Keratinocyte (primary cell): ENCODE measurements at regions not wholly inside any gene's neighbourhood (a gene's known extent, or its start where the extent isn't known, plus 50 kb on each side); places are given as distances from the start of the nearest gene placed in this dataset.

Experiments
- EZH2 ChIP-seq: IDR thresholded peaks from one replicate; pipeline ENCODE4 v1.6.1; 2012; ENCODE audit warnings: inconsistent platforms, mild to moderate bottlenecking, low read length, moderate library complexity
- TF ChIP-seq, protein P1 (sequence below), 3 experiments: IDR thresholded peaks in 1 of 3; conservative IDR thresholded peaks in 1 of 3; optimal IDR thresholded peaks in 1 of 3; 2 replicates in 2 of 3; 3 replicates in 1 of 3; pipeline versions ENCODE3 to v1.5.1; 2011; ENCODE audit warnings: low read length in 3 of 3, mild to moderate bottlenecking in 3 of 3, moderate library complexity in 2 of 3, control low read depth in 1 of 3, inconsistent platforms in 1 of 3; ENCODE audit not compliant: insufficient read depth in 2 of 3; ENCODE audit errors: extremely low read depth in 1 of 3

DNA sequence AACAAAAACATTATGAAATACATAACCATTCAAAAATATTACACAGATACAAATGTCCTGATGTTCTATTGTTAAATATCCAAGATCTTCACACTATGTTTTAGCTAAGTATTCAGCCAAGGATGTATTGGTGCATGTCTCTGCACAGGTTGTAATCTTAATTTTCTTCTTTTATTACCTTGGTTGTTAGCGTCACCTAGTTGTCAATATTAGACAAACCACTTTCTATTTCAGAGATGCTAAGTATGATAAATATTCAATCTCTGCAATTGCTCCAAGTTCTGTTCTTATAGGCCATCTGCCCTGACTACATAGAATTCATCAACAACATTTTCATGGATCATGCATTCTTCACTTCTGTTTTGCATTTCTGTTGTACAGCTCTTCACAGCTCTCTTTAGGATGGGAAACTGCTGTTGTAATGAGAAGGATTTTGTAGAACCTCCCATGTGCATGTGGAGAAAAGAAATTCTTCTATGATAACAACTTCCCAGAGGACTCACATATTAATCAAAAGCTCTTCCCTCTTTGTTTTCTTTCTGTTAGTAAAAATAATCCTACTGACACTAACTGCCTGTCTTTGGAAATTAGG lies 380.1 kb downstream of the NUF2 start:
- TF ChIP-seq, protein P1, sequence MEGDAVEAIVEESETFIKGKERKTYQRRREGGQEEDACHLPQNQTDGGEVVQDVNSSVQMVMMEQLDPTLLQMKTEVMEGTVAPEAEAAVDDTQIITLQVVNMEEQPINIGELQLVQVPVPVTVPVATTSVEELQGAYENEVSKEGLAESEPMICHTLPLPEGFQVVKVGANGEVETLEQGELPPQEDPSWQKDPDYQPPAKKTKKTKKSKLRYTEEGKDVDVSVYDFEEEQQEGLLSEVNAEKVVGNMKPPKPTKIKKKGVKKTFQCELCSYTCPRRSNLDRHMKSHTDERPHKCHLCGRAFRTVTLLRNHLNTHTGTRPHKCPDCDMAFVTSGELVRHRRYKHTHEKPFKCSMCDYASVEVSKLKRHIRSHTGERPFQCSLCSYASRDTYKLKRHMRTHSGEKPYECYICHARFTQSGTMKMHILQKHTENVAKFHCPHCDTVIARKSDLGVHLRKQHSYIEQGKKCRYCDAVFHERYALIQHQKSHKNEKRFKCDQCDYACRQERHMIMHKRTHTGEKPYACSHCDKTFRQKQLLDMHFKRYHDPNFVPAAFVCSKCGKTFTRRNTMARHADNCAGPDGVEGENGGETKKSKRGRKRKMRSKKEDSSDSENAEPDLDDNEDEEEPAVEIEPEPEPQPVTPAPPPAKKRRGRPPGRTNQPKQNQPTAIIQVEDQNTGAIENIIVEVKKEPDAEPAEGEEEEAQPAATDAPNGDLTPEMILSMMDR (optimal IDR thresholded peaks at IDR 0.05 in 1 of 3, IDR thresholded peaks at IDR 0.05 in 1 of 3, conservative IDR thresholded peaks at IDR 0.05 in 1 of 3; ENCODE audit: extremely low read depth in 1 of 3, insufficient read depth in 2 of 3, low read length in 3 of 3) = no peak
- no peak for TF ChIP-seq EZH2
